ENCODE measurements at regions not wholly inside any gene's neighbourhood (a gene's known extent, or its start where the extent isn't known, plus 50 kb on each side); places are given as distances from the start of the nearest gene placed in this dataset.

DNA sequence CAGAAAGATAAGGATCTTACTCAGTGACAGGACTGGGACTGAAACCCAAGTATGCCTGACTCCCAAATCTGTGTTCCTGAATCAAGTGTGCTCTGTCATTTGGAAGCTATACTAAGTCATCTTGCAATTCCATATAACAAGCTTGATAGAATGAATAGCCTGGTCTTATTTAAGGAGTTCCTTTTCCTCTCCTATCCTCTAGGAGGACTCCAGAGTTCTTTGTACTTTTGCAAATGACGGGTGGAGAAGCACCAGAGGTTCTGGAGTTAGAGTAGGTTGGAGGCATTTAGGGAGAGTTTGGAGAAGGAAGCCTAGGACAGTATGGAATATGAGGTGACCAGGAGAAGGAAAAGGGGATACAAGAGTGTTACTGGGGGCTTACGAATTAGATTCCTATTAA, 92.9 kb upstream of the RCN1 start:
- DNase-seq, result no peak

DNA sequence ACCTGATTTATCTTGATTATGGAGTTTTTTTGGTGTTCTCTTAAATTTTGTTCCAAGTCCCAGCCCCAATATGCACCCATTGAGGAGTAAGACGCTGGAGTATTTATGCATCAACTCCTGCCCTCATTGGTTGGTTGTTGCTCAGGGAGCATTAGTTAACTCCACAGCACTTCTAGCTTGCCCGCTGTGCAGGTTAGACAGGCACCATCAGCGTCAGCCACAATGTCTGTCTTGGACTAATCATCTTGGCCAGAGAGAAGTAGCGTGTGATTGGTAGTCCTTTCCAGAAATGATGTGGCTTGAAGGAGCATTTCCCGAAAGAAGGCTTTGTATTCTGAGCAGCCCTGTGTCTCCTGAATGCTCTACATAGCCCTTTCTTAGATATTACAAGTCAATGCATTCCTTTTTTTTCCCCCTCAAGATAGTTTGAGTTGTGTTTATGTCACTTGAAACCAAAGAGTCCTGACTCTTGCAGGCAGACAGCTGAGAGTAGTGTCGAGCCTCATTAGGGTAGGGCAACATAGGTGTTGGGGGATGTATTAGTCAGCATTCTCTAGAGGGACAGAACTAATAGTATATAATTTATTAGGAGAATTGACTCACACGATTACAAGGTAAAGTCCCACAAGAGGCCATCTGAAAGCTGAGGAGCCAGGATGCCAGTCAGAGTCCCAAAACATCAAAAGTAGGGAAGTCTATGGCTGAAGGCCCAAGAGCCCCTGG, 94.6 kb upstream of the RCN1 start:
- DNase-seq, result no peak

DNA sequence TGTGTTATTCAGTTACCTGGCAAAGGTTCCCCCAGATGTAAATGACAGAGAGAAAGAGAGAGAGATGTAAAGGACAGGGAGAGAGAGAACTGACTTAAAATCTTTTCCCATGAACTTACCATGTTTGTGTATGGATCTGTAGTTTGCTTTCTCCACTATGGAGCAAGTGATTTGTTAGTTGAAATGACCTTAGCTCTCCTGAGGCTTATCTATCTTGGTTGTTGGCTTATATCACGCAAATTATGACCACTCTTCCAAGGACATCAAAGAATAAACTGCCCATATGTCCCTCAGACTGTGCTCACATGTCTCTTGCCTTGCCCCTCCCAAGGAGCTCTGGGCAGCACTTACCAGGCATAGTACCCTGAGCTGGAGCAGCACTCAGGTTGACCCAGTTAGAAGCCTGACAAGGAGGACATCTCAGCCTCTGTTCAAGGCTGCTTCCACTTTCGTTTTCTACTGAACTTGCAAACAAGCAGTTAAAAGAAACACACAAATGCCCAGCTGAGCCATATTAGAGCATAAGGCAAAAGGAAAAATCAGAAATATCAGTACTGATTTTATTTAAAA, 95.3 kb upstream of the RCN1 start:
- DNase-seq, result peak; percentile 53

DNA sequence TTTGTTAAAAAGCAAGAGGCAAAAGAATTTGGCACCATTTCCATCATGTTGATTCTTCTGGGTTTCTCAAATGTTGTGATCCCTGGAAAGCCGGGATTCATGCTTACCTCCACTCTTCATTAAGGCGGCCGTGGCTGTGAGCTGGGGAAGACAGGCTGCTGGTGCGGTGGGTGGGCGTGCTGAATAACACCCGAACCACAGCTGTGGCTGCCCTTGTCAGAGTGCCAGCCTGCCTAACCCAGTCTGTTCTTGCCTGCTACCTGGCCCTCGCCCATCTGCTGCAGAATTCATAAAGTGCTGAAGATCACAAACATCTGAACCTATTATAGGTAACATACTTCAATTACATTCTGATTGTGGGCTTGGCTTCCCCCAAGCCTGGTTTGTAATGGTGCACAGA, 95.8 kb upstream of the RCN1 start:
- no peak for DNase-seq

DNA sequence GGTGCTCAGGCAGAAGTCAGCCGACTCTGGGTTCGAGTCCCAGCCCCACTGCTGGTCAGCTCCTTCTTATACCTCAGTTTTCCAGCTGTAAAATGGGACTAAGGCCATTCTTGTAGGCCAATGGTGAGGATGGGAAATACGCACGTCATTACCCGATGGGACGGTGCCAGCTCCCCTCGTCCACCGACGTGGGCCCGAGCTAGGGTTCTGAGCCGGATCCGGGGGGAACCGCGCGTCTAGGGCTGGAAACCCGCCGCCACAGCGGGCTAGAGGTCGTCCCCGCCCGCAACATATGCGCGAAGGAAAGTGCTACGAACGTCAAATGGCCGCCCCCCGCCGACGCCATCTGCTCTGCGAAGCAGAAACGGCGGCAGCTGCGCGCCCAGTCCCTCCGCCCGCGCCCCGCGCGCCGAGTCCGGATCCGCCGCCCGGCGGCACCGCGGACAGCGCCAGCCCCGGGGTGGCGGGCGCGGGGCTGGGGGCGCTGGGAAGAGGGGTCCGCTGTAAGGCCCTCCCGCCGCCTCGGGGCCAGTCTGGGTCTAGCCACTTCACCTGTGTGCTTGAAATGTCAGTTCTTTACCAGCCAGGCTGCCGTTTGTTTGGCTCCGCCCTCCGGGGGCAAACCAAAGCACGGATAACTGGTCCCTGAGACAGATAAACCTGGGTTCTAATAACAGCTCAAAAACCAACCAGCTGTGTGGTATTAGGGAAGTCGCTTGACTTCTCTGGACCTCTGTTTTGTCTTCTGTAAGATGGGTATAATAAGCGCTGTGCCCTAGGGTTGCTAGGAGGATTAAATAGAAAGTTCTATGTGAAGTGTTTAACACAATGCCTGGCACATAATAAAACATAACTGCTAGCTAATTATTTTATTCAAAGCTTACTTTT, 103.5 kb upstream of the RCN1 start:
- peak; percentile 76 for DNase-seq

DNA sequence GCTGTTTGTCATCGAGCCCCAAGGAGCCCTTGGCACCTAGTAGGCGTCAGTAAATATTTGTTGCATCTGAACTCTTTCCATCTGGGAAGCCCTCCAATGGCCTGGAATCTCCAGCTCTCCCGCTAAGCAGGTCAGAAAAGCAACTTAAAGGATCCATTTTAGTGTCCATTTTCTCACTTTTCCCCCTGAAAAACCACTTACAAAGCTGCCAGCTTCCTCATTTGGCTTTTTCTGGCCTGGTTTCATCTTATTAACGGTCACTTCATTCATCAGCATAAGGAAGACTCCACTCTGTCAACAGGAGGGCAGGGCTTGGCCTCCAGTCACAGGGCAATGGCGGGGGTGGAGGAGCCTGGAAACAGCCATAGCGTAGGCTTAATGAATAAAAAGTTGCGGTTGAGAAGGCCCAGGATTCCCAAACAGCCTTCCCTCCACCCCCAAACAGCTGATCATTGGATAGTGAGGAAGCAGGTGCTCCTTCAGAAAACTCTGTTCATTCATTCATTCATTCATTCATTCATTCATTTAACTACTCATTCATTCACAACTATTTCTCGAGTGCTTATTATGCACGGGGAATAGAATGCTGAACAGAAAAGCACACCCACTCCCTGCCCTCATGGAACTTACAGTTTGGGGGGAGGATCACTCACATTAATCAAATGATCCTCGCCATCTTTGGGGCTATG, 104.5 kb upstream of the RCN1 start:
- DNase-seq, result peak; percentile 31

DNA sequence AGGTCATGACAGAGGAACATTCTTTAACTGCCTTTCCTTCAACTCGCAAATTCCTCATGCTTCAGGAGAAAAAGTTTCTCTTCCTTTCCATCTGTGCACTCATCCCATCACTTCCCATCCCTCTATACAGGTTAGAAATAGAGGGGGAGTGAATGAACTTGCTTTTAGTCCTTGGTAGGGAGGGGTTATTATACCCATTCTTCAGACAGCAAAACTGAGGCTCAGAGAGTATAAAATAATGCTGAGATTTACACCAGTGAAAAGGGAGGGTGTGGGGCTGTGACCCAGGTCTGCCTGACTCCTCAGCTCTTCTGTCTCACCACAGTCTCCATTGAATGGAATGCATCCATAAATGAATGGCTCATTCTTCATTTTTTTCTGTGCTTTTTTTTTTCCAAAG, 109.4 kb upstream of the RCN1 start:
- no peak for DNase-seq

DNA sequence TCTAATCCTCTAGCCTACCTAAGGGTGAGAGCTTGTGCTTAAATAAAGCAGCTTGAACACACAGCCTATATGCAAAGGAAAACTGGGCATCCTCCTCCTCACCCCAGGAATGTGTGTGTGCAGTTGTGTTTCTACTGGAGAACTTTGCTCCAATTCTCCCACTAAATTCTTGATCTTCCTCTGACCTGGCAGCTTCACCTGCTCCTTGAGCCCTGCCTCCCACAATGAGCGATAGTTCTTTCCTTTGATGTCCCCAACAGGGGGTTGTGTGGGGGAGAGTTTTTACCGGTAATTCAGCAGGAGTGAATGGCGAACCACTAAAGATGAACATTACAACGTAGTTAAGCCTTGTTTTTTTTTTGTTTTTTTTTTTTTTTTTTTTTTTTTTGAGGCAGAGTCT, 113.5 kb upstream of the RCN1 start:
- DNase-seq, result no peak

DNA sequence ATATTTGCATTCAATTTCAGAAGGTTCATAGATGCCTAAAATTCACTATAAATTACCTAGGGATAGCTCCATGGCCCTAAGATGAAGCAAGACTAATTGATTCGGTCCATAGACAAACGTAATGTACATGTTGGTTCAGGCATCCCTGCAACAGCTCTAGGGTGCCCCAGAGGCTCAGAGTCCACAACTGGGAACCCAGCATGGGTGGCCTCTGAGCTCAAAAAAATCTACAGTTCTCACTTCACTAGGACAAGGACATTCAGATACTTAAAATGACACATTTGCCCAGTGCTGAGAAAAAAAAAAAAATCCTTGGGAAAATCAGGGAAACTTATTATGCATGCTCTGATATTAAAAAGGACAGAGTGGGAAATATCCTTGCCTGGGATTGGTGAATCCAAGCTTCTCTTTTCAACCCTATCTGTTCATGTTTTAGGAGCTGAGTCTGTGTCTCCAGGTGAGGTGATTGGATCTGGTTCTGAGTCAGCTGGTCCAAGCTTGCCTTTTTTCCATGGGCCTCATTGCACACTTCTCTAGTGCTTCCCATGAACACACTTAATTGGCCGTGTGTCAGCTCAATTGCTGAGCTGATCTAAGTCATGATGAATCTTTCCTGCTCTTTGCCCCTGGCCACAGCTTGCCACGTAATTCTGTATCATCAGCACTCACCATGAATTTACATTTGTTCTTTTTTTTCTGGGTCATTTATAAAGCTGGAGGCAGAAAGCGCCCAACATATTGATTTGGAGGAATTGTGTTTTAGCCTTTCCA, 116.3 kb upstream of the RCN1 start:
- no peak for DNase-seq

DNA sequence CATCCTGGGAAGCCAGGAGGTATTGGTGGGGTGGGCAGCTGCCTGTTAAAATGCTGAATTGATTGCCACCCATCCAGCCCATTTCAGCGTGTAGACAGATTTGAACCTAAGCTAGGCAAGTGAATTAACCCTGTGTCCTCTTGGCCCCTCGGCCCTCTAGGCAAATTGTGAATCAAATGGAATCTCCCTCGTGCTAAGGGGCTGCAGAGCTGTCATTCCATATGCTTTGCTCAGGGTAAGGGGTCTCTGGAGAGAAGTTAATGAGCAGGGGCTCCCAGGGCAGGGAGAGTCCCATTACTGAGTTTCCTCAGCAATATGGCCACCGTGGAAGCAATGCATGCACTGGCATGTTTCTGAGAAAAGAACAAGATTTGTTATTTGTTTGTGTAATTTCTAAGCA, 117.7 kb upstream of the RCN1 start:
- peak; percentile 53 for DNase-seq

DNA sequence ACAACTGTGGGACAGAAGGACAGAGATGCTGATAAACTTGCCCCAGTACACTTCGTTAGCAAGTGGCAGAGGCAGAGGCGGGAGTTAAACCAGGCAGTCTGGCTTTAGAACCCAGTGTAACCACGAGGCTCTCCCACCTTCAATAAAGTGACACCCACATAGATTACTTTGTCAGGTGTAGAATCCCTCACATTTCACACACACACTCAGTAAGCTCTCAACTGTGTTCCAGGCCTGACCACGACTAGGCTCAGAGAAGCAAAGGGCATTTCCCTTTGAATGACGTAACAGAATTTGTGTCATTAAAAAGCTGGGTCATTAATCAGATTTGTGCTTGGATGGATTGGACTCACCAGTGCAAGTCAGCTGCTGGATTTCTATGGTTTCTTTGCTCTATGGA, 118.3 kb upstream of the RCN1 start:
- DNase-seq, result no peak

DNA sequence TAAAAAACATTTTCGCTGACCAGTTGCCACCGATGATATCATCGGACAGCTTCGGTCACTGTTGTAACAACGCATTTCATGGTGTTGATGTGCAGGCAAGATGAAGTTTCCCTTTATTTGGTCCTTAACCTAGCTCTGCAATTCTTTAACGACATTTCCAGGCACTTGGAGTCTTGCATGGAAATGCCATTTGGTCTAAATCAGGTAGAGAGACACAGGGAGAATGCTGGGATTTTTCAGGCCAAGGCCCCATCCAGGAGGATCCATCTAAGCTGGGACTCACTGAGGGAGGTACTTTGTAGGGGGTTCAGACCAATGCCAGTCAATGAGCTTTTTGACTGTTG, 121.5 kb upstream of the RCN1 start:
- no peak for DNase-seq

DNA sequence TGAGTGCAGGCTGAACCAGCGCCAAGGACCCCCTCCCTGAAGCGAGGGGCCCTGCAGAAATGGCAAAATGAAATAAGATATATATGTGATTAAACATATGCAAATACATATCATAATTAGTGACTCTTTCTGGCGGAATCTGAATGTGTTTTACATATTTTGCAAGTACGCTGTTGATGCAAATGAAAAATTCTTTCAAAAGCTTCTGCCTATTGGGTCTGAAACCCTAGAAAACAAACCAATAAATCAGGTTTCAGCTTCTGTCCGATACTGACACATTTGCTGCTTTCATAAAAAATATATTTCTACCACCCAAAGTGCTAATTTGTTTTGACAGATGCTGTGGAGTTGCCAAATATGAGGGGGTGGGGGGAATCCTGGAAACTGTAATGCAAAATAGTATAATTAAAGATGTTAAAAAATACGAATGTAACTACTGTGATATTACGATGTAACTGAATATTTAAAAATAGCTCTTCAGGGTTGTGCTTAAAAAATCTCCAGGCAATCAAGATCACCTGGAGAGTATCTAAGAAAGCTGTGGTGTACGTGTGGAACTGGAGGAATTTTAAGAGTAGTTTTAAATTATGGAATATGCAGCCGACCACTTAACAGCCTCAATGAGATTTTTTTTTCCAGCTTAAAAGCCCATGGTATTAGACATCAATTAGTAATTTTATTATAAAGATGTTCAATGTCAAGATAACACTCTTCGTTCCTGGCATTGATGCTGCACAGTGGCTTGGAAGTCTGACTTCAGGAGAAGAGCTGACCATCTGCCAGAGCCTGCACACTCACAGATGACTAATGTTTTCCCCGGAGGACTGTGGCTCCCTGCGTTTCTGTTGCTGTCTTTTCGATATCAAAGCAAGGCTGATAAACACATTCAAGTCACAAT, 122.2 kb upstream of the RCN1 start:
- peak; percentile 70 for DNase-seq

DNA sequence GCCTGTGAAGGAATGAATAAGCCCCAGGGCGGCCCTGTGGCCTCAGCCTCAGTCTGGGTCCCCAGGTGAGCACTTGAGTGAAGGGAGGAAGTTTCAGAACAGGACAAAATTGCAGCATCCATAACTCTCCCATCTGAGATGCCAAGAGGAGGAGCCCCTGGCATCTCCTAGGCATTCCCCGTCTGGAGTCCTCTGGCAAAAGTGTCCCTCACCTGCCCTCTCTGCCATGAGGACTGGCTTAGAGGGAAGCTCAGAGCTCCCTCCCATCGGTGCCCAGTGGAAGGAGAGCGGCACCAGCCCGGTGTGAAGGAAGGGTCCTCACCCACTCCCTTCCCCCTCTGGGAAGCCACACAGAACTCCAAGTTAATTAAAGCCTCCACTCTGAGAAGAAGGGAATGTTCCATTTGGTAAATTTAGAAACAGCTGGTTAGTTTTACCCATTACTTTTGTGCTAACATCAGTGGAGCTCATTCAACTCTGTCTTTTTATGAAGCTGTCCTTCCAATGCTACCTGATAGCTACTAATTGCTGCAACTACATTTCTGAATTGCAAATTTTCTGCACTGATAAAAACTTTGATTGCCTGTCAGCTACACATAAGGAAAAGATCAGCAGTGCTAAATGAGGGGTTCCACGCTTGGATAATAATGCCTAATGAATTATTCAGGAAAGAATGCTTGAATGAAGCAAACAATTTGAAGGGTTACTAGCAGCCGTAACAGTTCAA, 123.3 kb upstream of the RCN1 start:
- DNase-seq, result peak; percentile 76

DNA sequence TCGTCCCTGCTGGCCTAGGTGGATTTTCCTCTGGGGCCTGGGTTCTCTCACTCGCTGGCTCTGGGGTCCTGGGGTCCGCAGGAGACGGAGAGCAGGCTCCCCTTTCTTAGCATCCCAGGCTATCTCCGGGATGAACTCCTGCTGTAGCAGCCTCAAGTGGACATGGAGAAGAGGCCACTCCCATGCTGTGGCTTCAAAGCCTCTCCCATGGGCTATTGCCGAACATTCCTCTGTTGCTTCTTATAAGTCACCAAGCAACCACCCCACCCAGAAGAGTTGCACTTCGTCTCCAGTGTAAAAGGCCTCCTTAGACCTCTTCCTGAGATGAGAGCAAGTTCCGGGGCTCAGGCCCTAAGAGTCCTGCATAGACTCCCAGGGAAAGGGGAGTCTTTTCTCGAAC, 124.0 kb upstream of the RCN1 start:
- DNase-seq, result no peak

DNA sequence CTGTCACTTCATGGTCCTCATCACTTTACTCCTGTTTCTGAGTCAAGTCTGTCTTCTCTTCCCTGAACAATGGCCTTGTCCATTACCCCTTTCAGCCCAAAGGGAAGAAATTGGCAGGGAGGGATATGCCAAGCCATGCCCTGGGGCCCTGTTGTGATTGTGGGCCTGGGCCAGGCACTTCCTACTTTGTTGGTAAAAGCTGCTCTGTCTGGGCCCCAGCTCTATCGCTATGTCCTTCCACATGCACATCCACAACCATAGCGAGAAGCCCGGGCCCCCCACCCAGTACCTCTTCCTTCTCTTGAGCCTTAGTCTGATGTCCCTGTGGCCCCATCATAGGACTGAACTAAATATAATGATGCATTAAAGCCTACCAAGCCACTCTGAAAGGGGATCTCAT, 126.7 kb upstream of the RCN1 start:
- DNase-seq, result no peak

DNA sequence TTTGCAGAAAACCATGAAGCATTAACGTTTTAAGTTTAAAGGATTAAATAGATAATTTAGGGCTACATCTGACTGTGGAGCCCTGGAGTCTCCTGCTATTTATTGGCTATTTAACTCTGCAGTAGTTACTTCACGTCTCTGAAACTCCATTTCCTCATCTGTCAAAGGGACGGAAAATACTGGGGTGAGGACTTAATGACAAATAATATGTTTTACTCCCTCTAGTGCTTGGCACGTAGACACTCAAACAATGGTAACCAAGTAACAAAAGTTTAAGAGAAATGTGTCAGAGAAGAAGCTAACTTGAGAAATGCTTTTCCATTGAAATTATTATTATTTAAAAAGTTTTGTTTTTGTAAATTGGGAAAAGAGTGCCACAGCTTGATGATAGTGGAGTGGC, 130.7 kb upstream of the RCN1 start:
- DNase-seq, result no peak

DNA sequence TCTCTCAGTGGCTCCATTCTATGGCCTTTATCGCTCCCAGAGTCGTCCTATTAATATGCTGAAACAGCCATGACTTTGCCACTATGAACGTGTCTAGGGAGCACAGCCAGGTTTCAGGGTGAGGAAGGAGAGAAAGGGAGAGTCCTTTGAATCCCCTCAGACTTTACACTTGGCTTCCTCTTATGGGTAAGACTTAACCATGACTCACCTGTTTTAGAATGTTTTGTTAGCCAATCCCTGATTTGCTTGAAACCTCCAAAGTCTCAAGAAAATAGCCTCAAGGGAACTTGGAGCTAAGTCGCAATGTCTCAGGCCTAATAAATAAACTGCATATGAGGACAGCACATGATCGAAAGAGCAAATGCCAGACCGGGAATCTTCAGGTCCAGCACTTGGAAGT, 131.2 kb upstream of the RCN1 start:
- DNase-seq, result no peak

DNA sequence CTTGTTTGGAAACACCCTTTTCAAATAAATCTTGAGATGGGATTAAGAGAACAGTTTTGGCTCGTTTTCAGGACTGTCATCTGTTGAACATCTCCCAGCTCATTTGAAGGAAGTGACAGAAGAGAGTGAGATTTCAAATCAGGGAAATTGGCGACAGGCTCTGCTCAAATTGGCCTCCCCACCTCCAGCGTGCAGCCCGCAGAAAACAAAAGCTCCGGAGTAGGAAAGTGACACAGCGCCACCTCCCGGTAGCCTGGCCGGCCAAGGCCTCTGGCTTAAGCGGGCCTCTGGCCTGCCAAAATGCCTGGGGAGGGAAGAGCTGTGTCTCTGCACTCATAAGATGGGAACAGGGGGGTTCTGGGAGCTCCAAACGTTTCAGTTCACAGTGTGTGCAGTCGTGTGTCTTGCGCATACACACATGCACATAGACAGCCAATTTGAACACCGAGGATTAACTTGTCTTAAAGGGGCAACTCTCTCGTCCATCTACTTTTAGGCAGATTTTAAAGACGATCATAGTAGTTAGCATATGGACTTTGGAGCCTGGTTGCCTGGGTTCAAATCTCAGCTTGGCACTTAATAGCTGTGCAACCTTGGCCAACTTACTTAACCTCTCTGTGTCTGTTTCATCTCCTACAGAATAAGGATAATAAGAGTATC, 132.7 kb upstream of the RCN1 start:
- peak; percentile 93 for DNase-seq

DNA sequence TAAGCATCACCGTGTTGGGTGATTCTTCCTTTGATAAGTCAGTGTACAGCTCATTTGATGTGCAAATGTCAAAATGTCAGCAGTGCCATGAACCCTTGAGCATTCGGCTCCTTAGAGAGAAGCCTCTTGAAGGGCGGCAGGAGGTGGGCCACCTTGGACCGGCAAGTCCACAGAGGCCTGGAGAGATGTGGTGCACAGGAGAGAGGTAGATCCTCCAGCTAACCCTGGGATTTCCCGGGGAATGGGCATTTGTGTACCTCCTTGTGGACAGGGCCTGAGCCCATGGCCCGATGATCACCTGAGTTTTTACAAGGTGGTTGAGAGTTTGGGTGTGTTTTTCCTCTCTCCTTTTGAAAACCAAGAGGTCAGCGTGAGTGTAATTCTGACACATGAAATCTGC, 133.2 kb upstream of the RCN1 start:
- no peak for DNase-seq
